ENCODE measurements at regions not wholly inside any gene's neighbourhood (a gene's known extent, or its start where the extent isn't known, plus 50 kb on each side); places are given as distances from the start of the nearest gene placed in this dataset.

DNA sequence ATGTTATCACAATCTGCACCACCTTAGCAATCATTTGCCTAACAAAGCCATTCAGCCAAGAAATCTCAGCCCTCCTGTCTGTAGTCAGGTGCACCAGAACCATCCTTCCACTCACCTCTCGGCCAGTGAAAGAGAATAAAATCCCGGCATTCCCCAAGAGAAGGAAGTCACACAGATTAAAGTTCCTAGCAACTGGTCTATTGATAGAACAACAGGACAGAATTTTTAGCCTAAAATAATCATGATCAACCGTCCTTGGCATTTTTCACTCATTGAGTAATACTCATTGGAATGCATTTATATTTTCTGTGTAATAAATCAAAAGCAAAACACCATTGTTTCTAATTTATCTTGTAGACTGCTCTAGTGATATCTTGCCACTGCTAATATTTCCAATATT is 85.7 kb upstream of the CDH4 start:
- H3K9me3 ChIP-seq (ENCODE audit: control insufficient read depth in 4 of 4, insufficient read depth in 3 of 4, low read length in 3 of 4), result peaks cover 0 to 2% (median 0%) of the 10 kb centered on the region in 4 donors
- DNase-seq (no peak), ATAC-seq (ENCODE audit: insufficient read depth, low FRiP score) (no peak)
- no peak overlapping the region for H3K4me3 ChIP-seq
- H3K36me3 ChIP-seq (ENCODE audit: control insufficient read depth in 4 of 4, insufficient read depth in 4 of 4, low read length in 4 of 4), result no peaks in the 10 kb centered on the region
- TF ChIP-seq, protein P1, sequence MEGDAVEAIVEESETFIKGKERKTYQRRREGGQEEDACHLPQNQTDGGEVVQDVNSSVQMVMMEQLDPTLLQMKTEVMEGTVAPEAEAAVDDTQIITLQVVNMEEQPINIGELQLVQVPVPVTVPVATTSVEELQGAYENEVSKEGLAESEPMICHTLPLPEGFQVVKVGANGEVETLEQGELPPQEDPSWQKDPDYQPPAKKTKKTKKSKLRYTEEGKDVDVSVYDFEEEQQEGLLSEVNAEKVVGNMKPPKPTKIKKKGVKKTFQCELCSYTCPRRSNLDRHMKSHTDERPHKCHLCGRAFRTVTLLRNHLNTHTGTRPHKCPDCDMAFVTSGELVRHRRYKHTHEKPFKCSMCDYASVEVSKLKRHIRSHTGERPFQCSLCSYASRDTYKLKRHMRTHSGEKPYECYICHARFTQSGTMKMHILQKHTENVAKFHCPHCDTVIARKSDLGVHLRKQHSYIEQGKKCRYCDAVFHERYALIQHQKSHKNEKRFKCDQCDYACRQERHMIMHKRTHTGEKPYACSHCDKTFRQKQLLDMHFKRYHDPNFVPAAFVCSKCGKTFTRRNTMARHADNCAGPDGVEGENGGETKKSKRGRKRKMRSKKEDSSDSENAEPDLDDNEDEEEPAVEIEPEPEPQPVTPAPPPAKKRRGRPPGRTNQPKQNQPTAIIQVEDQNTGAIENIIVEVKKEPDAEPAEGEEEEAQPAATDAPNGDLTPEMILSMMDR (IDR thresholded peaks at IDR 0.05; ENCODE audit: control extremely low read depth, extremely low read depth), result no peak
- H3K9ac ChIP-seq (ENCODE audit: insufficient read depth in 1 of 2, low read length in 2 of 2), result no peak overlapping the region
- H3K27ac ChIP-seq (ENCODE audit: low read depth in 1 of 2, low read length in 1 of 2), result no peak overlapping the region
- WGBS, 2 donors, result 57 to 65% methylated on average over 3 of the region's 3 CpGs
- H3K4me1 ChIP-seq (ENCODE audit: control insufficient read depth in 5 of 5, insufficient read depth in 5 of 5, low read length in 5 of 5), result peaks cover 0 to 24% (median 3%) of the 10 kb centered on the region in 5 donors
- H3K27me3 ChIP-seq (ENCODE audit: control insufficient read depth in 3 of 3, insufficient read depth in 3 of 3, low read length in 2 of 3), result peaks cover 0 to 3% (median 2%) of the 10 kb centered on the region in 3 donors

DNA sequence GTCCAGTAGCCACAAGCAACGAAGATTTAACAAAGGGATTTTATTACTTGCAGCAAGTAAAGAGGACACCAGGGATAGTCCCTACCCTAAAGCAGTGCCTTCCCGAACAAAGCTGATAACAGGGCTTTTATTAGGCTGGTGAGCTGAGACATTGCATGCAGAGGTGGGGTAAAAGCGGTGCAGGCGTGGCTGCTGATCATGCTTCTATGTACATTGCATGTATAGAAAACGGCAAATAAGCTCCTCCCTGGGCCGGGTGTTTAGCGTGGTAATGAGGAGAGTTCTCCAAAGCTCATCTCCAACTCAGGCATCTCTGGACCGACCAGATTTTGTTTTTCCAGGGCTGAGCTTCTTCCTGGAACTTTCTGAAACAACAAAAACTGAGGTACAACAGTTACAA is 83.5 kb upstream of the CDH4 start:
- Histone ChIP-seq H3K9ac (ENCODE audit: insufficient read depth in 1 of 2, low read length in 2 of 2) (no peak overlapping the region), H3K9me3 (ENCODE audit: control insufficient read depth in 4 of 4, insufficient read depth in 3 of 4, low read length in 3 of 4) (peaks cover 0 to 5% (median under 1%) of the 10 kb centered on the region in 4 donors), H3K4me1 (ENCODE audit: control insufficient read depth in 5 of 5, insufficient read depth in 5 of 5, low read length in 5 of 5) (peaks cover 0 to 3% (median 0%) of the 10 kb centered on the region in 5 donors), H3K36me3 (ENCODE audit: control insufficient read depth in 4 of 4, insufficient read depth in 4 of 4, low read length in 4 of 4) (no peaks in the 10 kb centered on the region), H3K4me3 (no peak overlapping the region), H3K27me3 (ENCODE audit: control insufficient read depth in 3 of 3, insufficient read depth in 3 of 3, low read length in 2 of 3) (peaks cover 0 to 3% (median 2%) of the 10 kb centered on the region in 3 donors), H3K27ac (ENCODE audit: low read depth in 1 of 2, low read length in 1 of 2) (no peak overlapping the region)
- ATAC-seq (ENCODE audit: insufficient read depth, low FRiP score) (no peak), DNase-seq (no peak)
- TF ChIP-seq, protein P1 (IDR thresholded peaks at IDR 0.05; ENCODE audit: control extremely low read depth, extremely low read depth), result no peak
- WGBS, 2 donors, result 77 to 78% methylated on average over 8 of the region's 8 CpGs

DNA sequence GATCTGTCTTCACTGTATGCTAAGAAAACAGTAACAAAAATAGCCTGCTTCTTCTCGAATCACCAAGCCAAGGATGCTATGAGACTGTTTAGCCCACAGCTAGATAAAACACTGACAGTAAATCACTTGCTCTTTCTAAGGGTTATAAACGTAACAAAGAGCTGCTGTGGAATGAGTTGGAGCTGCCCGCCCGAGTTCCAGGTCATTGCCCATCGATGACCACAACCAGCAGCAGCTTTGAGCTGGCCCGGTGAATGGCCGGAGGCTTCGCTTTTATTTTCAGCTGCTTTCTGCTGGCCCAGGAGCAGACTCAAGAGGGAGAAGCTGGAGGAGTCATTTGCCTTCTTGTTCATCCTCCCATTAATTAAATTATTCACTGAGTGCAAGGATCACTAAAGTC is 82.2 kb upstream of the CDH4 start:
- TF ChIP-seq, protein P1 (IDR thresholded peaks at IDR 0.05; ENCODE audit: control extremely low read depth, extremely low read depth), result no peak
- Histone ChIP-seq H3K9me3 (ENCODE audit: control insufficient read depth in 4 of 4, insufficient read depth in 3 of 4, low read length in 3 of 4) (peaks cover 0 to 5% (median 0%) of the 10 kb centered on the region in 4 donors), H3K36me3 (ENCODE audit: control insufficient read depth in 4 of 4, insufficient read depth in 4 of 4, low read length in 4 of 4) (no peaks in the 10 kb centered on the region), H3K9ac (ENCODE audit: insufficient read depth in 1 of 2, low read length in 2 of 2) (no peak overlapping the region), H3K4me1 (ENCODE audit: control insufficient read depth in 5 of 5, insufficient read depth in 5 of 5, low read length in 5 of 5) (no peaks in the 10 kb centered on the region), H3K27me3 (ENCODE audit: control insufficient read depth in 3 of 3, insufficient read depth in 3 of 3, low read length in 2 of 3) (peaks cover 0 to 3% (median 2%) of the 10 kb centered on the region in 3 donors), H3K27ac (ENCODE audit: low read depth in 1 of 2, low read length in 1 of 2) (no peak overlapping the region), H3K4me3 (no peak overlapping the region)
- WGBS, 2 donors, result 65 to 74% methylated on average over 8 of the region's 8 CpGs
- ATAC-seq (ENCODE audit: insufficient read depth, low FRiP score), result no peak
- DNase-seq, result no peak

Data from lung (tissue), 11 donors.